MM.1S (cell line): ENCODE measurements at regions not wholly inside any gene's neighbourhood (a gene's known extent, or its start where the extent isn't known, plus 50 kb on each side); places are given as distances from the start of the nearest gene placed in this dataset.

Experiments used
- EZH2phosphoT487 ChIP-seq: fragments of 300-600 bp; sonication (generic); IDR thresholded peaks from 2 replicates; pipeline ENCODE4 v1.6.1; 2018; ENCODE audit warnings: antibody characterized with exemption, low read length
- TF ChIP-seq, protein P1 (sequence below): fragments of 300-600 bp; sonication (generic); IDR thresholded peaks from 2 replicates; pipeline ENCODE4 v1.5.1; 2016; ENCODE audit warnings: antibody characterized with exemption, low read length, mixed read lengths

DNA sequence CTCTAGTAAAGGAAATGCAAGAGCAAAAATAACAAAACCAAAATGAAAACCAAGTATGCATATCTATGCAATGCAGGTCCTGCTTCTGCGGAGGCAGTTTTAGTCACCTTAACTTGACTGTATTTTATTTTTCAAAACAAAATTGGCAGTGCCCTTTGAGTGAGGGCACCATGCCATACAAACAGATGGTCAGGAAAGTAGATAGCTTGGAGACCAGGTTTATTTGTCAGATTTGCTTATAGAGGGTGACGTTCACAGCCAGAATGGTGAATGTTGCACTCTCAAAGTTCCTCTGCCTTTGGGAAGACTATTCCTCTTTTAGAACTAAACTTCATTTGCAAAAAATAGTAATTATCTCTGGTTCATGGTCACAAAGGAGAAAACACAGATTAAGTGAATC, 801.9 kb downstream of the ANKRD7 start:
- TF ChIP-seq, protein P1, sequence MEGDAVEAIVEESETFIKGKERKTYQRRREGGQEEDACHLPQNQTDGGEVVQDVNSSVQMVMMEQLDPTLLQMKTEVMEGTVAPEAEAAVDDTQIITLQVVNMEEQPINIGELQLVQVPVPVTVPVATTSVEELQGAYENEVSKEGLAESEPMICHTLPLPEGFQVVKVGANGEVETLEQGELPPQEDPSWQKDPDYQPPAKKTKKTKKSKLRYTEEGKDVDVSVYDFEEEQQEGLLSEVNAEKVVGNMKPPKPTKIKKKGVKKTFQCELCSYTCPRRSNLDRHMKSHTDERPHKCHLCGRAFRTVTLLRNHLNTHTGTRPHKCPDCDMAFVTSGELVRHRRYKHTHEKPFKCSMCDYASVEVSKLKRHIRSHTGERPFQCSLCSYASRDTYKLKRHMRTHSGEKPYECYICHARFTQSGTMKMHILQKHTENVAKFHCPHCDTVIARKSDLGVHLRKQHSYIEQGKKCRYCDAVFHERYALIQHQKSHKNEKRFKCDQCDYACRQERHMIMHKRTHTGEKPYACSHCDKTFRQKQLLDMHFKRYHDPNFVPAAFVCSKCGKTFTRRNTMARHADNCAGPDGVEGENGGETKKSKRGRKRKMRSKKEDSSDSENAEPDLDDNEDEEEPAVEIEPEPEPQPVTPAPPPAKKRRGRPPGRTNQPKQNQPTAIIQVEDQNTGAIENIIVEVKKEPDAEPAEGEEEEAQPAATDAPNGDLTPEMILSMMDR = no peak
- TF ChIP-seq EZH2phosphoT487 = no peak
